NCI-H1930 (cell line): ENCODE measurements at regions not wholly inside any gene's neighbourhood (a gene's known extent, or its start where the extent isn't known, plus 50 kb on each side); places are given as distances from the start of the nearest gene placed in this dataset.

Experiments
- DNase-seq, 2 experiments: peaks; one replicate each; lab custom pipeline; 2025; lab: John Stamatoyannopoulos, UW

- DNase-seq, result no peak
Measured at GRCh38 chr13:108528303-108528702, 101.1 kb upstream of the MYO16 start.

DNA sequence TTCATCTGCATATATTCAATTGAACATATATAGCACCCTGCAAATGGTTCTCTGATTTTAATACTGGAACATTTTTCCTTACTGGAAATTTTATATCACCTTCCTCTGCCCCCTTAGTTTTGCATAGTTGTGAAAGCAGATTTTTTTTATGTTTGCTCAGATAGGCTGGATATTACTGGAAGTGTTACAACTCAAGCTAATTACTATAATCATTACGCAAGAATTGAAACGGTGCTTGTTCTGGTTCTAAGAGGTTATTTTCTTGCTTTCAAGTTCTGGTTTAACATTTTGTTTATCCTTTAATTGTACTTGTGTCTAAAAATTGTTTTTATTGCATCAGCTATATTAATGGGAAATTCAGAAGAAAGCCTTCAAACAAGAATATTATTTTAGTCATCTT lies 95.6 kb upstream of the MYO16 start:
- DNase-seq, result no peak

DNA sequence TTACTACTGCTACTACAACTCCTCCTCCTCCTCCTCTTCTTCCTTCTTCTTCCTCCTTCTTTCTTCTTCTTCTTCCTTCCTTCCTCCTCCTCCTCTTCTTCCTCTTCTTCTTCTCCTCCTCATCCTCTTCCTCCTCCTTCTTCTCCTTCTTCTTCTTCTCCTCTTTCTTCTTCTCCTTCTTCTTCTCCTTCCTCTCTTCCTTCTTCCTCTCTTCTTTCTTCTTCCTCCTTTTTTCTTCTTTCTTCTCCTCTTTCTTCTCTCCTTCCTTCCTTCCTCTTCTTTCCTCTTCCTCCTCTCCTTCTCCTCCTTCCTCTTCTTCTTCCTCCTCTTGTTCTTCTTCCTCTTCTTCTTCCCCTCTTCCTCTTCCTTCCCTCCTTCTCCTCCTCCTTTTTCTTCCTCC lies 94.7 kb upstream of the MYO16 start:
- DNase-seq, result no peak

DNA sequence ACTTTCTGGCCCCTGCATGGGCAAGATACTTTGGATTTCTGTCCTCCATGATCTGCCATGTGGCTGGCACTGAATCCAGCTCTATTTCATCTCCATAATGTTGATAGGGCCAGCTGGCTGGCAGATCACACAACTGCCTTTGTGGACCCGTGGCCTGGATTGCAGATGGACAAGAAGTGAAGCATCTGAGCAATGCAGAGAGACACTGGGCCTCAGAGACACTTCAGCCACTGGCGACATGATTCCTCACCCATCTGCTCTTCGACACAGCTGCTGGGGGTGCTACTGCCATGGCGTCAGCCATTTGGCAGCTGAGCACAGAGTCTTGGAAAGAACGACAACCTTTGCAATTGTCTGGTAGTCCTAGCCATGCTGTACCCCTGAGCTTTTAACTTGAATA lies 79.5 kb upstream of the MYO16 start:
- no peak for DNase-seq

- DNase-seq, result no peak
Measured at GRCh38 chr13:108551674-108552073, 77.7 kb upstream of the MYO16 start.

DNA sequence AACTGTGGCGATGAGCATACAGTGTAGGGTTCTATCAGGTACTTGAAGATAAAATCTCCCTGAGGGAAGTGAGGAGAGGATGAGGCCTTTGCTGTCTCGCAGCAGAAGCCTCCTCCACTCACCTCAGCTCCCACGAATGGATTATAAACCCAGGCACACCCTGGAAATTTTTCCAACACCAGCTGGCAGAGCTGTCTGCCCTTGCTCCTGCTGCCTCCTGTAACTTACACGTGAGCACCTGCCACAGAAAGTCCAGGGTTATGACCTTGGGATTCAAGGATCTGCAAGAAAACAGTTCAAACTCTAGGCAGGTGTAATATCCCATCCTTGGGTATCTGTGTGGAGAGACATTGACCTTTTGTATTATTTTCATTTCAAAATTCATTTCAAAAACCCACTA lies 70.9 kb upstream of the MYO16 start:
- DNase-seq, result no peak

GRCh38 chr13:108560093-108560492 lies 69.3 kb upstream of the MYO16 start:
- peak in 1 of 2 experiments; percentile 5 for DNase-seq

DNA sequence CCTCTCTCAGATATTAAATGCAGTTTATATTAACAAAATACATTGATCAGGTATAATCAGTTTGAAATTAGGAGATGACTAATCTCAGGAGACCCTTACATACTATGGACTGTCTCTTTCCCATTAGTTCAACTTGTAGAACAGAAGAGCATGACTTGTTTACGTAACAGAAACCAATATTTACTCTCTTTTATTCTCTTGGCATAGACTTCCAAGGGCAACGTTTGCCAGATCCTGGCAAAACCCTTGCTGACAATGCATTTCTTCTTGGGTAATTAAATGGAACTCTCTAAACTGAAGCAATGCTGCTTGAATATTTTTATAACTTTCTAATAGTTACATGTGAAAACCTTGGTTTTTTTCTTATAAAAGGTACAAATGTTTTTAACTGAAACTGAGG lies 68.3 kb upstream of the MYO16 start:
- peak; percentile 40 to 77 for DNase-seq

GRCh38 chr13:108566413-108567170 lies 62.8 kb upstream of the MYO16 start:
- no peak for DNase-seq

DNA sequence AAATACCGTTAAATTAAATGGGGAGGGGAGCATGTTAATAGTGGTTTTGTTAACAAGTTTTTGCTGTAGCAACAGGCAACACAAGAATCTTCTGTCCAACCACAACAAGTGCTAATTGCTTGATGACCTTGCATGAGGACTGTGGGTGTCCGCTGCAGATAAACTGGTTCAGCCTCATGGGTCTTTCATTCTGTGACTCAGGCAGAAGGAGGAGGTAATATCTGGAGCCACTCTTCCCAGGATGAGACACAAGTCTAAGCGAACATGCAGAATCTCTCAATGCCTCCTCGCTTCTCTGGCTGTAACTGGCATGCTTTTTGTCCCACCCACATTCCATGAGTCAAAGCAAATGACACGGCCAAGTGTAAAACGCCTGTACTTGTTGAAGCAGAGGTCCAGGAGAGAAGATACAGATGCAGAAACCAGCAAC lies 56.6 kb upstream of the MYO16 start:
- no peak for DNase-seq

GRCh38 chr13:108573455-108573854 lies 56.0 kb upstream of the MYO16 start:
- no peak for DNase-seq

- no peak for DNase-seq
Measured at GRCh38 chr13:108574856-108575255, 54.6 kb upstream of the MYO16 start.

DNA sequence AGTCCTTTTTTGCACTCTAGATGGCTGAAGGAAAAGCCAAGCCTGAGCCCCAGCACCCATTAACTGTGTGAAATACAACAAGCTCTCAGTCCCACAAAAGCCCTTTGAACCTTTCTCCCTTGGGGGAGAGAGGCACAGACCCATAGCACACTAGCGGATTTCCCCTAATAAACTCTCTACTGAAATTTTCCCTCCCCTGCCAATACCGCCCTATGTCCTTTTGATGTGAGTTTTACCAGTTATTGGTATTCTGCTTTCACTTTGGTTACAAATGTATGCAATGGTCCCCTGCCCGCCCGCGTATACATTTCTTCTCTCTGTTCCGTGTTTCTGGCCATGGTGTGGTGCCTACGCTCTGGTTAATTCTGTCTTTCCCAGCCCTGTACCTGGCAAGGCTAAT lies 54.0 kb upstream of the MYO16 start:
- DNase-seq, result no peak
